ENCODE measurements at regions not wholly inside any gene's neighbourhood (a gene's known extent, or its start where the extent isn't known, plus 50 kb on each side); places are given as distances from the start of the nearest gene placed in this dataset.

DNA sequence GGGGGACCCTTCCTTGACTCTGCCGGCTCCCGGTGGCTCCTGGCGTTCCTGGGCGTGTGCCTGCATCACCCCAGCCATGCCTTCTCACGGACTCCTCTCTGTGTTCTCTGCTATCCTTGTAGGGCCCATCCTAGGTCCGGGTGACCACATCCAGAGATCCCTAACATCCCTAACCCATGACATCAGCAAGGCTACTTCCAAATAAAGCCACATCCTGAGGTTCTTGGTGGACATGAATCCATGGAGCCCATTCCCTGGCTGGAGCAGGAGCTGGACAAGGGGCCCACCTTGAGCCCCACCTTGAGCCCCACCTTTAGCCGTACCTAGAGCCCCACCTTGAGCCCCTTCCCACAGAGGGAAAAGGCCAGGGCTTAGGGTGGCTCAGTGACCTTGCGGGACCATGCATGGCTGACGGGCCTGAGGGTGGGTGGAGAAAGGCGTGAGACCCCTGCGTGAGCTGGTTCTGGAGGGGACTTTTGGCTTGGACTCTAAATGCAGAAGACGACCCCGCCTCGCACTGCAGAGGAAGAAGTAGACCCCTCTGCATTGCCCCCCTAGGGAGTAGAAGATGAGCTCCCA lies 58.5 kb upstream of the INPP5A start:
- CTCF ChIA-PET, result no interaction called here
- Mint-ChIP-seq H3K36me3 (no peaks in the 10 kb centered on the region), H3K4me1 (no peaks in the 10 kb centered on the region), H3K27me3 (peaks cover 0 to 19% of the 10 kb centered on the region in 2 donors), H3K4me3 (no peak overlapping the region), H3K9me3 (no peaks in the 10 kb centered on the region), H3K27ac (no peak overlapping the region)
- 90% methylated on average over 11 of the region's 14 CpGs for WGBS (ENCODE audit: insufficient coverage)
- Histone ChIP-seq H3K36me3 (ENCODE audit: control insufficient read depth in 2 of 2, extremely low read depth in 1 of 2, insufficient read depth in 1 of 2, low read length in 1 of 2) (no peaks in the 10 kb centered on the region), H3K4me3 (ENCODE audit: control insufficient read depth in 1 of 2, extremely low read depth in 1 of 2, low read length in 1 of 2) (no peak overlapping the region), H3K27me3 (replicated peaks in 1 of 2; ENCODE audit: control insufficient read depth in 2 of 2, extremely low read depth in 1 of 2, insufficient read depth in 2 of 2, low read length in 1 of 2) (peaks cover 0 to 43% of the 10 kb centered on the region in 2 experiments), H3K9me3 (no peaks in the 10 kb centered on the region), H3K4me1 (ENCODE audit: control insufficient read depth in 1 of 2, extremely low read depth in 1 of 2, insufficient read depth in 2 of 2, low read length in 2 of 2) (no peaks in the 10 kb centered on the region), H3K27ac (ENCODE audit: low read length) (no peak overlapping the region)
- POLR2A ChIA-PET, result no interaction called here
- ATAC-seq (replicated peaks in 1 of 4) (no peak), DNase-seq (no peak)

DNA sequence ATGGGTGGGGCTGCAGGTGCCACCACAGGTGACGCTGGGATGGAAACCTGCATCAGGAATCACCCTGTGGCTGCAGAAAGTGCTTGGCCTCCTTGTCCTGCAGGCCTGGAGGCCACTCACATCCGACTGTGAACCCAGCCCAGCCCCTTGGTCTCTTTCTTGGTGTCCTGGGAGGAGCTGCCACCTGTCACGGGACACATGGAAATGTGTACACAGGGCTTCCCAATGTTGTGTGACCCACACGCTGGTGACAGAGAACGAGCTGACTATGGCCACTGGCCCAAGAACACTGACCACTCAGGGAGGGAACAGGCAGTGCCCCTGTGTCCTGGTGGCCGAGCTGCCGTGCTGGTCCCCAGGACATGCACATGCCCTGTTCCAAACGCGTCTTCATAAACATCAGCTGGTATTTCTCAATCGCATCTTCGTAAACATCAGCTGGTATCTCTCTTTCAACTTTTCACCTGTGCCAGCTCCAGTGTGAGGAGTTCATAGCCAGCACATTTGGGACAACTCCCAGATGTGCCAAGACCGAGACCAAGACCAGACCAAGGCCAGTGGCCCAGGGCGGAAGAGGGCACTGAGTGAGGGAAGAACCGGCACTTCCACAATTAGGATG lies 57.9 kb upstream of the INPP5A start:
- POLR2A ChIA-PET, result no interaction called here

DNA sequence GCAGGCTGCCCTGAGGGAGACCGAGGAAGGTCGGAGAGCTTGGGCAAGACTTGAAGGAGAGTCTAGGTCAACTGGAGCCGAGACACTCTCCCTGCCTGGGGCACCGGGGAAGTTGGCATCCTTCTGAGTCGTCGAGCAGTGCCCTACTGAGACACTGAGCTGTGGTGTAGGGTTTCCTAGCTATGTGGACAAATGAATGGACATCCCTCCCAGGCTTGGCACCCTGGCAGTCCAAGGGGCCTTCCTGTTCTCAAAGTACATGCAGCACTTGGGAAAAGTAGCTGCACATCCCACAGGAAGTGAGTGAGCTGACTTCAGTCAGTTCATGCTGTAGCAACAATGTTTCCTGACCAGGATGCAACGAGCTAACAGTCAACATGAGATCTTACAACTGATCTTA lies 57.2 kb upstream of the INPP5A start:
- no peaks in the 10 kb centered on the region for H3K36me3 ChIP-seq (ENCODE audit: control insufficient read depth in 2 of 2, extremely low read depth in 1 of 2, insufficient read depth in 1 of 2, low read length in 1 of 2)
- DNase-seq, result no peak
- Mint-ChIP-seq H3K4me1 (no peaks in the 10 kb centered on the region), H3K9me3 (no peaks in the 10 kb centered on the region), H3K27me3 (peaks cover 0 to 19% of the 10 kb centered on the region in 2 donors), H3K4me3 (no peak overlapping the region), H3K36me3 (no peaks in the 10 kb centered on the region), H3K27ac (no peak overlapping the region)
- H3K4me3 ChIP-seq (ENCODE audit: control insufficient read depth in 1 of 2, extremely low read depth in 1 of 2, low read length in 1 of 2), result no peak overlapping the region
- CTCF ChIA-PET, result no interaction called here
- H3K4me1 ChIP-seq (ENCODE audit: control insufficient read depth in 1 of 2, extremely low read depth in 1 of 2, insufficient read depth in 2 of 2, low read length in 2 of 2), result no peaks in the 10 kb centered on the region
- POLR2A ChIA-PET, result no interaction called here
- no peak overlapping the region for H3K27ac ChIP-seq (ENCODE audit: low read length)
- peaks cover 0 to 43% of the 10 kb centered on the region in 2 experiments for H3K27me3 ChIP-seq (replicated peaks in 1 of 2; ENCODE audit: control insufficient read depth in 2 of 2, extremely low read depth in 1 of 2, insufficient read depth in 2 of 2, low read length in 1 of 2)
- no peaks in the 10 kb centered on the region for H3K9me3 ChIP-seq
- 81% methylated on average over 7 of the region's 7 CpGs for WGBS (ENCODE audit: insufficient coverage)
- ATAC-seq (replicated peaks in 1 of 4), result no peak

More for the DNA sequence above, 57.9 kb upstream of the INPP5A start:
- no peaks in the 10 kb centered on the region for H3K9me3 Mint-ChIP-seq
- H3K27me3 Mint-ChIP-seq, result peaks cover 0 to 19% of the 10 kb centered on the region in 2 donors
- Histone ChIP-seq H3K4me1 (ENCODE audit: control insufficient read depth in 1 of 2, extremely low read depth in 1 of 2, insufficient read depth in 2 of 2, low read length in 2 of 2) (no peaks in the 10 kb centered on the region), H3K36me3 (ENCODE audit: control insufficient read depth in 2 of 2, extremely low read depth in 1 of 2, insufficient read depth in 1 of 2, low read length in 1 of 2) (no peaks in the 10 kb centered on the region), H3K9me3 (no peaks in the 10 kb centered on the region), H3K27me3 (replicated peaks in 1 of 2; ENCODE audit: control insufficient read depth in 2 of 2, extremely low read depth in 1 of 2, insufficient read depth in 2 of 2, low read length in 1 of 2) (peaks cover 0 to 43% of the 10 kb centered on the region in 2 experiments), H3K27ac (ENCODE audit: low read length) (no peak overlapping the region), H3K4me3 (ENCODE audit: control insufficient read depth in 1 of 2, extremely low read depth in 1 of 2, low read length in 1 of 2) (no peak overlapping the region)
- H3K4me3 Mint-ChIP-seq, result no peak overlapping the region
- ATAC-seq (replicated peaks in 1 of 4) (no peak), DNase-seq (no peak)
- CTCF ChIA-PET, result no interaction called here
- H3K4me1 Mint-ChIP-seq, result no peaks in the 10 kb centered on the region
- H3K27ac Mint-ChIP-seq, result no peak overlapping the region
- H3K36me3 Mint-ChIP-seq, result no peaks in the 10 kb centered on the region
- 86% methylated on average over 14 of the region's 14 CpGs for WGBS (ENCODE audit: insufficient coverage)

DNA sequence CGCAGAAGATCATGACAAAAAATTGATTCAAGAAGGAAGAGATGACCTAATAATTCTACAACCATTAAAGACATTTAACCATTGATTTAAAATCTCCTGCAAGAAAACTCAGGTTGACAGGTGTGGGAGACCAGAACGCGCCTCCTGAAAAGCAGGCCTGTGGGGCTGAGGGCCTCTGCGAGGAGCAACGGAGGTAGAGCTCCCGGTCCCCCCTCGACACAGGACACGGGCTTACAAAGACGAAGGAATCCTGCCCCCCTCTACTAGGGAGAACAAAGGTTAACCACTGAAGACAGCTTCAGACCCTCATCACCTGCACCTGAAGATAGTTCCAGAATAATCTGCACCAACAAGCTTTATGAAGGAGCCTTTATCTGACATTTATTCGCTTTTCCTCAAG lies 55.9 kb upstream of the INPP5A start:
- H3K4me1 Mint-ChIP-seq, result no peaks in the 10 kb centered on the region
- no peak overlapping the region for H3K4me3 Mint-ChIP-seq
- no peak overlapping the region for H3K27ac ChIP-seq (ENCODE audit: low read length)
- no peak overlapping the region for H3K27ac Mint-ChIP-seq
- ChIA-PET CTCF (no interaction called here), POLR2A (no interaction called here)
- H3K27me3 Mint-ChIP-seq, result peaks cover 0 to 14% of the 10 kb centered on the region in 2 donors
- H3K9me3 ChIP-seq, result no peaks in the 10 kb centered on the region
- H3K9me3 Mint-ChIP-seq, result no peaks in the 10 kb centered on the region
- H3K4me3 ChIP-seq (ENCODE audit: control insufficient read depth in 1 of 2, extremely low read depth in 1 of 2, low read length in 1 of 2), result no peak overlapping the region
- no peaks in the 10 kb centered on the region for H3K4me1 ChIP-seq (ENCODE audit: control insufficient read depth in 1 of 2, extremely low read depth in 1 of 2, insufficient read depth in 2 of 2, low read length in 2 of 2)
- 94% methylated on average over 7 of the region's 10 CpGs for WGBS (ENCODE audit: insufficient coverage)
- H3K36me3 Mint-ChIP-seq, result no peaks in the 10 kb centered on the region
- ATAC-seq (replicated peaks in 1 of 4), result no peak
- DNase-seq, result no peak
- no peaks in the 10 kb centered on the region for H3K36me3 ChIP-seq (ENCODE audit: control insufficient read depth in 2 of 2, extremely low read depth in 1 of 2, insufficient read depth in 1 of 2, low read length in 1 of 2)
- H3K27me3 ChIP-seq (replicated peaks in 1 of 2; ENCODE audit: control insufficient read depth in 2 of 2, extremely low read depth in 1 of 2, insufficient read depth in 2 of 2, low read length in 1 of 2), result peaks cover 0 to 37% of the 10 kb centered on the region in 2 experiments

DNA sequence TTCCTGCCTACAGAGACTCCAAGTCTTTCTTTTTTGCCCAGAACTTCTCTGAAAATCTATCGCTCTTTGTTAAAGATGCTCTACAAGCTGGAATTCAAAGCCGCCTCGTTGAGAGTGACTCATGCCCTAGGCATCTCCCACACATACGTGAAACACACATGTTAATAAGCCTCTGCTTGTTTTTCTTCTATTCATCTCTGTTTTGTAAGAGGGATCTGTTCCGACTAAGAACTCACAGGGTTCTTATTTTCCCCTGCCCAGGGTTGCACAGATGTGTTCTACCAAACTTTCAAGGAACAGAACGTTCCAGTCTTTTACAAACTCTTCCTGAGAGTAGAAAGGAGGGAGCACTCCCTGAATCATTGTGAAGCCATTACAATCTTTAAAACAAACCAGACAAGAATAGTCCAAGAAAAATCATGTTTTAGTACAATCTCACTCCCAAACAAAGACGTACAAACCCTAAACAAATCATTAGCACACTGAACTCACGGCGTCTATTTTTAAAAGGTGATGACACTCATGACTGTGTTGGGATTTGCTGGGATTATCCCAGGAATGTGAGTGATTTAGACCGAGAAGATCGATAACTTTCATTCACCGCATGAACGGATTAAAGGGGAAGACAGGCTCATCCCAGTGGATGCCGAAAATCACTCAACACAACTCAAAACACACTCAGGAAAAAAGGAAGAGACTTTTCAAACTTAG lies 55.3 kb upstream of the INPP5A start:
- H3K4me3 Mint-ChIP-seq, result no peak overlapping the region
- CTCF ChIA-PET, result no interaction called here
- no peaks in the 10 kb centered on the region for H3K9me3 Mint-ChIP-seq
- H3K27me3 ChIP-seq (replicated peaks in 1 of 2; ENCODE audit: control insufficient read depth in 2 of 2, extremely low read depth in 1 of 2, insufficient read depth in 2 of 2, low read length in 1 of 2), result peaks cover 0 to 32% of the 10 kb centered on the region in 2 experiments
- H3K36me3 Mint-ChIP-seq, result no peaks in the 10 kb centered on the region
- H3K27ac ChIP-seq (ENCODE audit: low read length), result no peak overlapping the region
- no peak overlapping the region for H3K27ac Mint-ChIP-seq
- POLR2A ChIA-PET, result no interaction called here
- no peak overlapping the region for H3K4me3 ChIP-seq (ENCODE audit: control insufficient read depth in 1 of 2, extremely low read depth in 1 of 2, low read length in 1 of 2)
- peaks cover 0 to 12% of the 10 kb centered on the region in 2 donors for H3K27me3 Mint-ChIP-seq
- H3K4me1 Mint-ChIP-seq, result no peaks in the 10 kb centered on the region
- no peaks in the 10 kb centered on the region for H3K4me1 ChIP-seq (ENCODE audit: control insufficient read depth in 1 of 2, extremely low read depth in 1 of 2, insufficient read depth in 2 of 2, low read length in 2 of 2)
- no peak for DNase-seq
- H3K36me3 ChIP-seq (ENCODE audit: control insufficient read depth in 2 of 2, extremely low read depth in 1 of 2, insufficient read depth in 1 of 2, low read length in 1 of 2), result no peaks in the 10 kb centered on the region
- ATAC-seq (replicated peaks in 1 of 4), result no peak
- 75% methylated on average over 3 of the region's 14 CpGs for WGBS (ENCODE audit: insufficient coverage)
- H3K9me3 ChIP-seq, result no peaks in the 10 kb centered on the region

DNA sequence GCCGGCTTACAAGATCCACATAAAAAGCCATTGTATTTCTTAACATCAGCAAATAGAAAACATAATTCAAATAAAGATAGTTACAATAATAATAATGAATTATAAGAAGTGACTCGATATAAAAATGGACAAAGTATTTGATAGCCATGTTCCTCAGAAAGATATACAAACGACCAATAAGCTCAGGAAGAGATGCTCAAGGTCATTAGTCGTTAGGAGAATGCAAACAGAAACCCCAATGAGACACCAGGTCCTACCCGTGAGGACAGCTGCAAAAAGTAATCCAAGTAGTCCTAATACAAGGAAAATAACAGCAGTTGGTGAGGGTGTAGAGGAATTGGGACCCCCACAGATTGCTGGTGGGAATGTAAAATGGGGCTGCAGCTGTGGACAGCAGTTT lies 54.2 kb upstream of the INPP5A start:
- peaks cover 0 to 20% of the 10 kb centered on the region in 2 experiments for H3K27me3 ChIP-seq (replicated peaks in 1 of 2; ENCODE audit: control insufficient read depth in 2 of 2, extremely low read depth in 1 of 2, insufficient read depth in 2 of 2, low read length in 1 of 2)
- ChIA-PET CTCF (no interaction called here), POLR2A (no interaction called here)
- no peaks in the 10 kb centered on the region for H3K9me3 ChIP-seq
- H3K27ac ChIP-seq (ENCODE audit: low read length), result no peak overlapping the region
- ATAC-seq (replicated peaks in 1 of 4) (no peak), DNase-seq (no peak)
- Mint-ChIP-seq H3K27me3 (peaks cover 0 to 12% of the 10 kb centered on the region in 2 donors), H3K27ac (no peak overlapping the region), H3K4me1 (no peaks in the 10 kb centered on the region), H3K4me3 (no peak overlapping the region), H3K36me3 (no peaks in the 10 kb centered on the region), H3K9me3 (no peaks in the 10 kb centered on the region)
- 90% methylated on average over 2 of the region's 5 CpGs for WGBS (ENCODE audit: insufficient coverage)
- H3K4me3 ChIP-seq (ENCODE audit: control insufficient read depth in 1 of 2, extremely low read depth in 1 of 2, low read length in 1 of 2), result no peak overlapping the region
- H3K36me3 ChIP-seq (ENCODE audit: control insufficient read depth in 2 of 2, extremely low read depth in 1 of 2, insufficient read depth in 1 of 2, low read length in 1 of 2), result no peaks in the 10 kb centered on the region
- no peaks in the 10 kb centered on the region for H3K4me1 ChIP-seq (ENCODE audit: control insufficient read depth in 1 of 2, extremely low read depth in 1 of 2, insufficient read depth in 2 of 2, low read length in 2 of 2)

Measured in T-cell (primary cell).